ENCODE measurements at regions not wholly inside any gene's neighbourhood (a gene's known extent, or its start where the extent isn't known, plus 50 kb on each side); places are given as distances from the start of the nearest gene placed in this dataset.

GRCh38 chr13:91273675-91274074 lies 73.8 kb upstream of the MIR17HG start:
- Histone ChIP-seq H3K9me3 (ENCODE audit: control insufficient read depth in 4 of 4, low read length in 3 of 4) (no peaks in the 10 kb centered on the region), H3K9ac (ENCODE audit: low read depth in 1 of 2, low read length in 2 of 2) (no peak overlapping the region), H3K27me3 (ENCODE audit: control insufficient read depth in 4 of 4, insufficient read depth in 4 of 4, low read length in 3 of 4) (no peaks in the 10 kb centered on the region), H3K4me3 (ENCODE audit: low read depth in 1 of 3, low read length in 3 of 3) (no peak overlapping the region), H3K36me3 (ENCODE audit: control insufficient read depth in 4 of 4, insufficient read depth in 3 of 4, low read depth in 1 of 4, low read length in 3 of 4) (no peaks in the 10 kb centered on the region), H3K4me1 (ENCODE audit: control insufficient read depth in 4 of 4, insufficient read depth in 4 of 4, low read length in 3 of 4) (no peaks in the 10 kb centered on the region), H3K27ac (ENCODE audit: low read depth in 1 of 2, low read length in 2 of 2) (no peak overlapping the region)
- 41% methylated on average over 3 of the region's 3 CpGs for WGBS
- no peak for TF ChIP-seq MAX (IDR thresholded peaks at IDR 0.05)
- TF ChIP-seq YY1 (IDR thresholded peaks at IDR 0.05) = no peak
- TF ChIP-seq SP1 (IDR thresholded peaks at IDR 0.05) = no peak
- no peak for TF ChIP-seq RAD21 (IDR thresholded peaks at IDR 0.05)
- no peak for TF ChIP-seq HNF4A (conservative IDR thresholded peaks at IDR 0.05)
- no peak for TF ChIP-seq FOXA1 (IDR thresholded peaks at IDR 0.05)
- TF ChIP-seq ATF3 (IDR thresholded peaks at IDR 0.05) = no peak
- no peak for TF ChIP-seq CTCF (IDR thresholded peaks at IDR 0.05; ENCODE audit: low read depth, low read length, missing input control)
- DNase-seq (ENCODE audit: low spot score) = no peak

GRCh38 chr13:91277013-91277676 lies 70.3 kb upstream of the MIR17HG start:
- H3K9me3 ChIP-seq (ENCODE audit: control insufficient read depth in 4 of 4, low read length in 3 of 4) = no peaks in the 10 kb centered on the region
- no peaks in the 10 kb centered on the region for H3K27me3 ChIP-seq (ENCODE audit: control insufficient read depth in 4 of 4, insufficient read depth in 4 of 4, low read length in 3 of 4)
- 81% methylated on average over 5 of the region's 5 CpGs for WGBS
- TF ChIP-seq RAD21 (IDR thresholded peaks at IDR 0.05) = no peak
- no peak for TF ChIP-seq TAF1 (conservative IDR thresholded peaks at IDR 0.05)
- TF ChIP-seq RXRA (IDR thresholded peaks at IDR 0.05) = no peak
- TF ChIP-seq CTCF (IDR thresholded peaks at IDR 0.05; ENCODE audit: low read depth, low read length, missing input control) = no peak
- no peak for TF ChIP-seq NR2F2 (IDR thresholded peaks at IDR 0.05)
- TF ChIP-seq HNF4A (conservative IDR thresholded peaks at IDR 0.05) = no peak
- no peak for TF ChIP-seq REST (IDR thresholded peaks at IDR 0.05)
- TF ChIP-seq ATF3 (IDR thresholded peaks at IDR 0.05) = no peak
- TF ChIP-seq FOXA2 (IDR thresholded peaks at IDR 0.05) = no peak
- TF ChIP-seq MAX (IDR thresholded peaks at IDR 0.05) = no peak
- TF ChIP-seq GABPA (IDR thresholded peaks at IDR 0.05 in 1 of 2, conservative IDR thresholded peaks at IDR 0.05 in 1 of 2) = no peak
- H3K4me3 ChIP-seq (ENCODE audit: low read depth in 1 of 3, low read length in 3 of 3) = no peak overlapping the region
- DNase-seq (ENCODE audit: low spot score) = no peak
- no peaks in the 10 kb centered on the region for H3K4me1 ChIP-seq (ENCODE audit: control insufficient read depth in 4 of 4, insufficient read depth in 4 of 4, low read length in 3 of 4)
- no peak overlapping the region for H3K9ac ChIP-seq (ENCODE audit: low read depth in 1 of 2, low read length in 2 of 2)
- H3K27ac ChIP-seq (ENCODE audit: low read depth in 1 of 2, low read length in 2 of 2) = no peak overlapping the region
- no peaks in the 10 kb centered on the region for H3K36me3 ChIP-seq (ENCODE audit: control insufficient read depth in 4 of 4, insufficient read depth in 3 of 4, low read depth in 1 of 4, low read length in 3 of 4)

All from liver (tissue), 8 donors.